ENCODE measurements at regions not wholly inside any gene's neighbourhood (a gene's known extent, or its start where the extent isn't known, plus 50 kb on each side); places are given as distances from the start of the nearest gene placed in this dataset.

DNA sequence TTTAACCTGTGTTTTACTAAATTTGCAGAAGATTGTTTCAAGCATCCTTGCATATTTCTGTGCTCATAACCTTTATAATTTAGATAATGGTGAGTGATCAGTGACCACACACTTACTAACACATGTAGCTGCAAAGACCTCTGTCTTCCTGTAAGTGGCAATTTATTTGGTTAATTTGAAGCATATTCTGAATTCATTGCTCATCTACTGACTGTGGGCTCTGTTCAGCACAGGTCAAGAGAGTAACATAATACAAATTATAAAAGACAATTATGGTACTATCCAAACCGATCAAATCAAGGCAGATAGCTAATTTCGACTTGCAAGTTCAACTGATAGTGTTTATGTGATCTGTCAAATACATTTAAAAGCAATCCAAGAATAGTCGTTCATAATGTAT, 223.9 kb upstream of the FAM98A start:
- TF ChIP-seq, protein P1, sequence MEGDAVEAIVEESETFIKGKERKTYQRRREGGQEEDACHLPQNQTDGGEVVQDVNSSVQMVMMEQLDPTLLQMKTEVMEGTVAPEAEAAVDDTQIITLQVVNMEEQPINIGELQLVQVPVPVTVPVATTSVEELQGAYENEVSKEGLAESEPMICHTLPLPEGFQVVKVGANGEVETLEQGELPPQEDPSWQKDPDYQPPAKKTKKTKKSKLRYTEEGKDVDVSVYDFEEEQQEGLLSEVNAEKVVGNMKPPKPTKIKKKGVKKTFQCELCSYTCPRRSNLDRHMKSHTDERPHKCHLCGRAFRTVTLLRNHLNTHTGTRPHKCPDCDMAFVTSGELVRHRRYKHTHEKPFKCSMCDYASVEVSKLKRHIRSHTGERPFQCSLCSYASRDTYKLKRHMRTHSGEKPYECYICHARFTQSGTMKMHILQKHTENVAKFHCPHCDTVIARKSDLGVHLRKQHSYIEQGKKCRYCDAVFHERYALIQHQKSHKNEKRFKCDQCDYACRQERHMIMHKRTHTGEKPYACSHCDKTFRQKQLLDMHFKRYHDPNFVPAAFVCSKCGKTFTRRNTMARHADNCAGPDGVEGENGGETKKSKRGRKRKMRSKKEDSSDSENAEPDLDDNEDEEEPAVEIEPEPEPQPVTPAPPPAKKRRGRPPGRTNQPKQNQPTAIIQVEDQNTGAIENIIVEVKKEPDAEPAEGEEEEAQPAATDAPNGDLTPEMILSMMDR (IDR thresholded peaks at IDR 0.05; ENCODE audit: low read depth, low read length, missing input control): no peak
- TF ChIP-seq TAF1 (conservative IDR thresholded peaks at IDR 0.05): no peak
- TF ChIP-seq RAD21 (IDR thresholded peaks at IDR 0.05): no peak
- TF ChIP-seq HNF4A (conservative IDR thresholded peaks at IDR 0.05): no peak
- TF ChIP-seq, protein P2, sequence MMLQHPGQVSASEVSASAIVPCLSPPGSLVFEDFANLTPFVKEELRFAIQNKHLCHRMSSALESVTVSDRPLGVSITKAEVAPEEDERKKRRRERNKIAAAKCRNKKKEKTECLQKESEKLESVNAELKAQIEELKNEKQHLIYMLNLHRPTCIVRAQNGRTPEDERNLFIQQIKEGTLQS (IDR thresholded peaks at IDR 0.05): no peak
